Suprapubic skin (tissue), 4 donors: ENCODE measurements at regions not wholly inside any gene's neighbourhood (a gene's known extent, or its start where the extent isn't known, plus 50 kb on each side); places are given as distances from the start of the nearest gene placed in this dataset.
"Not testable (repeated sequence)": the region's sequence is repeated elsewhere in the genome, so short reads cannot be mapped to it uniquely, and the experiment has no call there.

Experiments used
- DNase-seq, 2 donors: peaks; one replicate each; pipeline ENCODE4 v3.0.0-alpha.2; 2019; ENCODE audit warnings: low spot score in 2 of 2
- H3K27ac ChIP-seq: fragments of 200-600 bp; sonication (generic); one replicate; pipeline ENCODE4 v1.5.1; 2019
- H3K27me3 ChIP-seq: fragments of 200-600 bp; sonication (generic); one replicate; pipeline ENCODE4 v1.5.1; 2019
- H3K36me3 ChIP-seq: fragments of 200-600 bp; sonication (generic); one replicate; pipeline ENCODE4 v1.5.1; 2019
- H3K4me1 ChIP-seq: fragments of 200-600 bp; sonication (generic); one replicate; pipeline ENCODE4 v1.5.1; 2019
- H3K4me3 ChIP-seq: fragments of 200-600 bp; sonication (generic); one replicate; pipeline ENCODE4 v1.5.1; 2019; ENCODE audit warnings: mild to moderate bottlenecking
- H3K9me3 ChIP-seq: fragments of 200-600 bp; sonication (generic); one replicate; pipeline ENCODE4 v1.5.1; 2019
- EP300 ChIP-seq: sonication (generic); formaldehyde crosslinking; IDR thresholded peaks from one replicate; pipeline ENCODE4 v1.6.1; 2017; ENCODE audit warnings: antibody characterized with exemption
- POLR2A ChIP-seq, 2 donors: fragments of 450-650 bp; IDR thresholded peaks; one replicate each; pipeline ENCODE4 v1.6.1; 2017; ENCODE audit warnings: antibody characterized with exemption in 2 of 2, mild to moderate bottlenecking in 2 of 2, moderate library complexity in 2 of 2
- POLR2AphosphoS5 ChIP-seq, 3 donors: sonication (generic); formaldehyde crosslinking; IDR thresholded peaks; one replicate each; pipeline ENCODE4 v1.6.1; 2017; ENCODE audit warnings: antibody characterized with exemption in 3 of 3
- WGBS: methylation state at CpG from one replicate; pipeline ENCODE4 v1.1.5; 2018; 5-methylcytosine and 5-hydroxymethylcytosine counted together
- TF ChIP-seq, protein P1 (sequence below), 2 donors: fragments of 200-600 bp in 1 of 2; fragments of 450-650 bp in 1 of 2; sonication (generic) in 1 of 2; IDR thresholded peaks; one replicate each; pipeline ENCODE4 v1.5.1; 2016 to 2019; ENCODE audit warnings: antibody characterized with exemption in 2 of 2, mild to moderate bottlenecking in 1 of 2, moderate library complexity in 1 of 2

DNA sequence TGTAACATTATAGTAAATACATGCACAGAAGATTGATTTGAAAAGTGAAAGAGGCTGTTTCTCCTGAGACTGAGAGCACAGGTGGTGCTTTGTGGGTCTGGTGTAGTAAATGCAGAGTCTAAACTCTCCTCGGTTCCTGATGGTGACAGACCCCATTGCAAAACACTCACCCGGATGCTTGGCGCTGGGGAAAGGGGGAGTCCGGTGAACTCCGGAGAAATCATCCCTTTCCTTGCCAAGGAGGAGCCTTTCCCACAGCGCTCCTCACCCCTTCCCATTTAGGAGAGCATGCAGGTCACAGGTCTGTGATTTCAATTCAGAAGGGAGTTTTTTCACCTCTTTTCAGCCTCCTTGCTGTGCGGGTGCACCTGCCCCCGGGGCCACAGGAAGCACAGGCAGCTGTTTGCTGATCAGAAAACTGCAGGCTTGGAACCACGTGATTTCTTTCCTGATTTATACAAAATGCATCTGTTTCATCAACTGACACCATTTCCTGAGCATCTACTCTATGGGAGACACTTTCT is 75.6 kb upstream of the LYZL2 start:
- Histone ChIP-seq H3K27me3 (no peaks in the 10 kb centered on the region), H3K36me3 (no peaks in the 10 kb centered on the region), H3K4me1 (no peaks in the 10 kb centered on the region), H3K27ac (no peak overlapping the region), H3K4me3 (no peak overlapping the region), H3K9me3 (no peaks in the 10 kb centered on the region)
- TF ChIP-seq EP300: no peak
- TF ChIP-seq POLR2AphosphoS5 (IDR thresholded peaks at IDR 0.05): no peak
- TF ChIP-seq, protein P1, sequence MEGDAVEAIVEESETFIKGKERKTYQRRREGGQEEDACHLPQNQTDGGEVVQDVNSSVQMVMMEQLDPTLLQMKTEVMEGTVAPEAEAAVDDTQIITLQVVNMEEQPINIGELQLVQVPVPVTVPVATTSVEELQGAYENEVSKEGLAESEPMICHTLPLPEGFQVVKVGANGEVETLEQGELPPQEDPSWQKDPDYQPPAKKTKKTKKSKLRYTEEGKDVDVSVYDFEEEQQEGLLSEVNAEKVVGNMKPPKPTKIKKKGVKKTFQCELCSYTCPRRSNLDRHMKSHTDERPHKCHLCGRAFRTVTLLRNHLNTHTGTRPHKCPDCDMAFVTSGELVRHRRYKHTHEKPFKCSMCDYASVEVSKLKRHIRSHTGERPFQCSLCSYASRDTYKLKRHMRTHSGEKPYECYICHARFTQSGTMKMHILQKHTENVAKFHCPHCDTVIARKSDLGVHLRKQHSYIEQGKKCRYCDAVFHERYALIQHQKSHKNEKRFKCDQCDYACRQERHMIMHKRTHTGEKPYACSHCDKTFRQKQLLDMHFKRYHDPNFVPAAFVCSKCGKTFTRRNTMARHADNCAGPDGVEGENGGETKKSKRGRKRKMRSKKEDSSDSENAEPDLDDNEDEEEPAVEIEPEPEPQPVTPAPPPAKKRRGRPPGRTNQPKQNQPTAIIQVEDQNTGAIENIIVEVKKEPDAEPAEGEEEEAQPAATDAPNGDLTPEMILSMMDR (IDR thresholded peaks at IDR 0.05): no peak
- no peak for TF ChIP-seq POLR2A (IDR thresholded peaks at IDR 0.05)
- DNase-seq: no peak
- WGBS: 31% methylated on average over 9 of the region's 9 CpGs

DNA sequence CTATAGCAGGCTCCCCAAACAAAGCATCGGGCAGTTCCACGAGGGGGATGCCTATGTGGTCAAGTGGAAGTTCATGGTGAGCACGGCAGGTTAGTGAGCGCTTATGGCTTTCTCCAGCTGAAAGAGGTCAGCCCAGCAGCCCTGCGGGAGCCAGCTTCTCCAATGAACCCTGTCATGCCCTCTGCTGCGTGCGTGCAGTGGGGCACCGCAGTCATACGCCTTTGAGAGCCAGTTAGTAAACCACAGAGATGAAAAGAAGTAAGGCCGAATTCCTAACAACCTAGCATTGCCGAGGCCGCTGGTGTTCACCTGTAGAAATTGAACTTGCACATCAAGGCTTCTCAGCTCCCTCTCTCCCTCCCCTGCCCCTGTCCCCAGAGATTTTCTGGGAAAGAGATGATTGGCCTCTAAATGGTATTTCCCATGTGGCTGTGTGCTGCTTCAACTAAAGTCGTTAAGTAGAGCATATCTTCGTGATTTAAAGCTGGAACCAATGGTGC is 75.1 kb upstream of the LYZL2 start:
- H3K9me3 ChIP-seq, H3K27me3 ChIP-seq, H3K4me3 ChIP-seq, H3K36me3 ChIP-seq, DNase-seq, H3K27ac ChIP-seq, H3K4me1 ChIP-seq: not testable (repeated sequence)
- WGBS: 83% methylated on average over 13 of the region's 14 CpGs

DNA sequence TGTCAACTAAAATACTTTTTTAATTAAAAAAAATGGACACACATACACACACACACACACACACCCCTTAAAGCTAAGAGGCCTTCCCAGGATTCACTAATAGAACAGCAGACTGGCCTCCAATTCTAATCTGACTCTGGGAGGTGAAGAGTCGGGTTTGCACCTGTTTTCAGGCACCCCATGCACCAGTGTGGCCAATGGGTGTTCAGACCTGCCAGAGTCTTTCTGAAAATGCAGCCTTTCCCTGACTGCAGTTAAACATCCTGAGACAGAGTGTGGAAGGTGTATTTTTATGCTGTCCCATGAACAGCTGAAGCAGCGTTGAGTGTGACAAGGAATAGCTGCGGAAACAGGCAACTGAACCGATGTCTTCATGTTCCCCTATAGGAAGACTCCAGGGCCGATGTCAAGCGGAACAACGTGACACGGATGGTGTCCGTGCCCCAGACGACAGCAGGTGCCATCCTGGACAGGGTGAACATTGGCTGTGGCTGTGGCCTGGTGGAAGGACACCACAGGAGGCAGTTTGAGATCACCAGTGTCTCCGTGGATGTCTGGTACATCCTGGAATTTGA is 74.6 kb upstream of the LYZL2 start:
- TF ChIP-seq POLR2A (IDR thresholded peaks at IDR 0.05) (no peak), EP300 (no peak), POLR2AphosphoS5 (IDR thresholded peaks at IDR 0.05) (no peak)
- TF ChIP-seq, protein P1 (IDR thresholded peaks at IDR 0.05): no peak
- whole genome bisulfite sequencing: 78% methylated on average over 11 of the region's 11 CpGs
- no peak for DNase-seq
- Histone ChIP-seq H3K27me3 (no peaks in the 10 kb centered on the region), H3K9me3 (no peaks in the 10 kb centered on the region), H3K4me3 (no peak overlapping the region), H3K27ac (no peak overlapping the region), H3K4me1 (no peaks in the 10 kb centered on the region), H3K36me3 (no peaks in the 10 kb centered on the region)

DNA sequence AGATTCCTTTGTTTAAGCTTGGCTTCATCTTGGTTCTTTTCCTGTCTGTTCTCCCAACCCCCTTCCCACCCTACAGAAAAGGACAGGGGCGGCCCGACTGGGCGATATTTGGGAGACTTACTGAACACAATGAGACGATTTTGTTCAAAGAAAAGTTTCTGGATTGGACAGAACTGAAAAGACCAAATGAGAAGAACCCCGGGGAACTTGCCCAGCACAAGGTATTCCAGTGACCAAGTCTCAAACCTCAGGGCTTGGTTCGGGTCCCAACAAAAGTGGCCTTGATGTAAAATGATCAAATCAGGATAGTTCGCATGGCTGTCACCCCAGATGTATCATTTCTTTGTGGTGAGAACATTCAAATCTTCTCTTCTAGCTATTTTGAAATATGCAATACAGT is 73.9 kb upstream of the LYZL2 start:
- 71% methylated on average over 7 of the region's 7 CpGs for WGBS
- H3K36me3 ChIP-seq, H3K4me3 ChIP-seq, H3K4me1 ChIP-seq, H3K27me3 ChIP-seq, DNase-seq, H3K27ac ChIP-seq, H3K9me3 ChIP-seq: not testable (repeated sequence)

DNA sequence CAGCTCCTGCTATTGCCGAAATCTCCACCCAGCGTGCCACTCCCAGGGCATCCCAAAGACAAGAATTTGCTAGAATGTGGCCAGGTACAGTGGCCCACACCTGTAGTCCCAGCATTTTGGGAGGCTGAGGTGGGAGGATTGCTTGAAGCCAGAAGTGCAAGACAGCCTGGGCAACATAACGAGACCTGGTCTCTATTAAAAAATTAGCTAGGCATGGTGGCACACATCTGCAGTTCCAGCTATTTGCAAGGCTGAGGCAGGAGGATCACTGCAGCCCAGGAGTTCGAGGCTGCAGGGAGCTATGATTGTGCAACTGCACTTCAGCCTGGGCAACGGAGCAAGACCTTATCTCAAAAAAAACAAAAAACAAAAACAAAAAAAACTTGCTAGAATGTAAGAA is 73.3 kb upstream of the LYZL2 start:
- Histone ChIP-seq H3K27ac (no peak overlapping the region), H3K27me3 (no peaks in the 10 kb centered on the region), H3K4me3 (no peak overlapping the region), H3K4me1 (no peaks in the 10 kb centered on the region), H3K9me3 (no peaks in the 10 kb centered on the region), H3K36me3 (no peaks in the 10 kb centered on the region)
- TF ChIP-seq POLR2A (IDR thresholded peaks at IDR 0.05): no peak
- TF ChIP-seq POLR2AphosphoS5 (IDR thresholded peaks at IDR 0.05): no peak
- TF ChIP-seq, protein P1 (IDR thresholded peaks at IDR 0.05): no peak
- TF ChIP-seq EP300: no peak
- no peak for DNase-seq
- WGBS: 68% methylated on average over 5 of the region's 5 CpGs

DNA sequence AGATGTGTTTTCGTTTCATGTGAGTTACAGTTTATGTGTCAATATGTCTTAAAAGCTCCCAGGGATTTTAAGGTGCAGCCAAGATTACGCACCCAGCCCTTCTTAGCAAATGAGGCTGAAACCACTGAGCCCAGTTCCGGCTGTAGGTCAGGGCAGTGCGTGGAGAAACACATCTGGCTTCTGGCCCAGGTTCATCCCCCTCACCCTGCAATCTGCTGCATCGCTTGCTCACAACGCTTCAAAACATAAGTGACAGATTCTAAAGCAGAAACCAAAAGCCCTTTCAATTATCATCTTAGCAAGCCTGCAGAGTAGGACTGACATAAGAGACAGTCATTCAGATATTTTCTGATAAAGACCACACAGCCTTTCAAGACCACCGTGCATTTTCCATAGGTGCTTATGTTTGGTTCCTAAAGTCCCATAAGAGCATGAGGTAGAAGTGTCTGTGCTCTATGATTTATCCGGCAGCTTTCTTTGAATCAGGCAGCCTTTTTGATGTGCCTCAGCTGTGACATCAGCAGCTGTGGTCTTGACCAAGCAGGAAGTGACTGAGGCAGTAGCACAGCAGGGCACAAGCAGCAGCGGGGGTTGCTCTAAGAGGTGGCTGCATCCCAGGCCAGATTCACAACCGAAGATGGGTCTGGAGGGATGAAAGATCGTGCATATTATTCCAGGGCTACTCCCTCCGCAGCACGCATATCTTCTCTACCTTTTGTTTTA is 72.1 kb upstream of the LYZL2 start:
- TF ChIP-seq POLR2A (IDR thresholded peaks at IDR 0.05) (no peak), POLR2AphosphoS5 (IDR thresholded peaks at IDR 0.05) (no peak), EP300 (no peak)
- TF ChIP-seq, protein P1 (IDR thresholded peaks at IDR 0.05): no peak
- no peaks in the 10 kb centered on the region for H3K9me3 ChIP-seq
- H3K27me3 ChIP-seq: no peaks in the 10 kb centered on the region
- no peak for DNase-seq
- H3K27ac ChIP-seq: no peak overlapping the region
- no peaks in the 10 kb centered on the region for H3K36me3 ChIP-seq
- no peaks in the 10 kb centered on the region for H3K4me1 ChIP-seq
- no peak overlapping the region for H3K4me3 ChIP-seq
- WGBS: 48% methylated on average over 13 of the region's 13 CpGs
